GM12875 (cell line): ENCODE measurements at regions not wholly inside any gene's neighbourhood (a gene's known extent, or its start where the extent isn't known, plus 50 kb on each side); places are given as distances from the start of the nearest gene placed in this dataset.

Source experiments
- H3K4me3 ChIP-seq: one replicate; pipeline ENCODE4 v1.5.1; 2011; ENCODE audit warnings: low read depth, low read length, control low read depth
- CTCF ChIP-seq: IDR thresholded peaks from 2 replicates; pipeline ENCODE4 v1.5.1; 2011; ENCODE audit warnings: low read depth, mild to moderate bottlenecking, control low read depth, inconsistent platforms, low read length, moderate library complexity, borderline replicate concordance; ENCODE audit not compliant: insufficient read depth

GRCh38 chr2:239684996-239685395 lies 284.2 kb upstream of the HDAC4 start:
- TF ChIP-seq CTCF: no peak
- no peak overlapping the region for H3K4me3 ChIP-seq

- no peak for TF ChIP-seq CTCF
- H3K4me3 ChIP-seq: no peak overlapping the region
These were observed 283.5 kb upstream of the HDAC4 start for GRCh38 chr2:239684271-239684810.

GRCh38 chr2:239682518-239682917 lies 281.7 kb upstream of the HDAC4 start:
- no peak overlapping the region for H3K4me3 ChIP-seq
- TF ChIP-seq CTCF: no peak

GRCh38 chr2:239679755-239680154 lies 278.9 kb upstream of the HDAC4 start:
- TF ChIP-seq CTCF: no peak
- no peak overlapping the region for H3K4me3 ChIP-seq

GRCh38 chr2:239678666-239679296 lies 278.0 kb upstream of the HDAC4 start:
- no peak overlapping the region for H3K4me3 ChIP-seq
- no peak for TF ChIP-seq CTCF

GRCh38 chr2:239678186-239678490 lies 277.3 kb upstream of the HDAC4 start:
- TF ChIP-seq CTCF: no peak
- no peak overlapping the region for H3K4me3 ChIP-seq

GRCh38 chr2:239677453-239678185 lies 276.8 kb upstream of the HDAC4 start:
- no peak for TF ChIP-seq CTCF
- no peak overlapping the region for H3K4me3 ChIP-seq
